ENCODE measurements at regions not wholly inside any gene's neighbourhood (a gene's known extent, or its start where the extent isn't known, plus 50 kb on each side); places are given as distances from the start of the nearest gene placed in this dataset.

- TF ChIP-seq CTCF (IDR thresholded peaks at IDR 0.05) (no peak), EZH2 (IDR thresholded peaks at IDR 0.05) (no peak), EZH2phosphoT487 (IDR thresholded peaks at IDR 0.05) (no peak)
These were observed 246.2 kb downstream of the SOCS6 start for GRCh38 chr18:70535041-70535440.
